H9 (cell line): ENCODE measurements at regions not wholly inside any gene's neighbourhood (a gene's known extent, or its start where the extent isn't known, plus 50 kb on each side); places are given as distances from the start of the nearest gene placed in this dataset.

ENCODE experiments used
- DNase-seq: peaks from one replicate; pipeline ENCODE4 v3.0.0-alpha.2; 2017
- H2AFZ ChIP-seq: one replicate; pipeline ENCODE4 v1.6.1; 2013; ENCODE audit warnings: mild to moderate bottlenecking, low read length, control low read depth, moderate library complexity
- H2AK5ac ChIP-seq: 2 replicates; pipeline ENCODE4 v1.6.1; 2013; ENCODE audit warnings: low read length, control low read depth, mixed read lengths; ENCODE audit not compliant: insufficient read length
- H2BK120ac ChIP-seq: one replicate; pipeline ENCODE4 v1.6.1; 2013; ENCODE audit warnings: low read depth, mild to moderate bottlenecking, low read length, control low read depth, inconsistent platforms; ENCODE audit not compliant: poor library complexity, severe bottlenecking
- H2BK12ac ChIP-seq: 2 replicates; pipeline ENCODE4 v1.6.1; 2013; ENCODE audit warnings: low read length, control low read depth, mixed read lengths, low read depth; ENCODE audit not compliant: insufficient read length
- H2BK15ac ChIP-seq: 2 replicates; pipeline ENCODE4 v1.6.1; 2013; ENCODE audit warnings: low read depth, low read length, control low read depth
- H2BK20ac ChIP-seq: one replicate; pipeline ENCODE4 v1.6.1; 2013; ENCODE audit warnings: low read depth, mild to moderate bottlenecking, low read length, control low read depth, inconsistent platforms; ENCODE audit not compliant: poor library complexity, severe bottlenecking
- H2BK5ac ChIP-seq: 2 replicates; pipeline ENCODE4 v1.6.1; 2013; ENCODE audit warnings: low read length, control low read depth, mixed read lengths; ENCODE audit not compliant: insufficient read length
- H3K14ac ChIP-seq: 2 replicates; pipeline ENCODE4 v1.6.1; 2013; ENCODE audit warnings: low read length, control low read depth; ENCODE audit not compliant: insufficient read depth
- H3K18ac ChIP-seq: 2 replicates; pipeline ENCODE4 v1.6.1; 2013; ENCODE audit warnings: low read depth, mild to moderate bottlenecking, mixed read lengths, low read length, control low read depth; ENCODE audit not compliant: insufficient read length
- H3K23ac ChIP-seq: 2 replicates; pipeline ENCODE4 v1.6.1; 2013; ENCODE audit warnings: low read length, control low read depth, mixed read lengths, low read depth; ENCODE audit not compliant: insufficient read length
- H3K23me2 ChIP-seq: 2 replicates; pipeline ENCODE4 v1.6.1; 2013; ENCODE audit warnings: low read depth, mild to moderate bottlenecking, mixed read lengths, low read length, control low read depth; ENCODE audit not compliant: insufficient read length, poor library complexity, severe bottlenecking
- H3K27ac ChIP-seq: 2 replicates; pipeline ENCODE4 v1.5.1; 2013; ENCODE audit warnings: low read length, control low read depth, mixed read lengths, low read depth; ENCODE audit not compliant: insufficient read length
- H3K27me3 ChIP-seq: 2 replicates; pipeline ENCODE4 v1.6.1; 2013; ENCODE audit warnings: low read length, control low read depth, inconsistent platforms; ENCODE audit not compliant: insufficient read depth
- H3K4ac ChIP-seq: 2 replicates; pipeline ENCODE4 v1.6.1; 2013; ENCODE audit warnings: low read depth, mild to moderate bottlenecking, control low read depth, inconsistent platforms, low read length, moderate library complexity
- H3K4me1 ChIP-seq: 2 replicates; pipeline ENCODE4 v1.6.1; 2013; ENCODE audit warnings: low read length, control low read depth, inconsistent platforms; ENCODE audit not compliant: insufficient read depth
- H3K4me2 ChIP-seq: 2 replicates; pipeline ENCODE4 v1.6.1; 2013; ENCODE audit warnings: low read length, control low read depth, mixed read lengths; ENCODE audit not compliant: insufficient read length, insufficient read depth
- H3K56ac ChIP-seq: 2 replicates; pipeline ENCODE4 v1.6.1; 2013; ENCODE audit warnings: low read depth, mild to moderate bottlenecking, mixed read lengths, low read length, control low read depth; ENCODE audit not compliant: insufficient read length
- H3K79me1 ChIP-seq: 2 replicates; pipeline ENCODE4 v1.6.1; 2013; ENCODE audit warnings: low read depth, mild to moderate bottlenecking, moderate library complexity, low read length, control low read depth, inconsistent platforms; ENCODE audit not compliant: insufficient read depth, poor library complexity, severe bottlenecking
- H3K79me2 ChIP-seq: 2 replicates; pipeline ENCODE4 v1.6.1; 2013; ENCODE audit warnings: low read length, control low read depth, inconsistent platforms; ENCODE audit not compliant: insufficient read depth
- H3K9ac ChIP-seq: 2 replicates; pipeline ENCODE4 v1.6.1; 2013; ENCODE audit warnings: low read length, control low read depth, mixed read lengths; ENCODE audit not compliant: insufficient read length; ENCODE audit errors: extremely low read depth
- H3K9me3 ChIP-seq: one replicate; pipeline ENCODE4 v1.6.1; 2013; ENCODE audit warnings: low read depth, low read length, inconsistent platforms; ENCODE audit not compliant: control insufficient read depth
- H3T11ph ChIP-seq: one replicate; pipeline ENCODE4 v1.6.1; 2013; ENCODE audit warnings: mild to moderate bottlenecking, low read length, control low read depth, inconsistent platforms
- H4K20me1 ChIP-seq: one replicate; pipeline ENCODE4 v1.6.1; 2013; ENCODE audit not compliant: control insufficient read depth, insufficient read length, insufficient read depth
- H4K5ac ChIP-seq: 2 replicates; pipeline ENCODE4 v1.6.1; 2013; ENCODE audit warnings: low read depth, mild to moderate bottlenecking, mixed read lengths, low read length, control low read depth; ENCODE audit not compliant: insufficient read length
- H4K8ac ChIP-seq: replicated peaks from 2 replicates; pipeline ENCODE4 v1.6.1; 2013; ENCODE audit warnings: low read length, control low read depth, mixed read lengths, low read depth; ENCODE audit not compliant: insufficient read length
- H4K91ac ChIP-seq: 2 replicates; pipeline ENCODE4 v1.6.1; 2013; ENCODE audit warnings: low read depth, mild to moderate bottlenecking, moderate library complexity, mixed read lengths, low read length, control low read depth; ENCODE audit not compliant: insufficient read length
- H3K27ac Mint-ChIP-seq, 3 experiments: 2 replicates in 2 of 3; 3 replicates in 1 of 3; pipeline ENCODE4 v1.8.0; 2020 to 2021; ENCODE audit warnings: mixed read lengths in 3 of 3, mild to moderate bottlenecking in 1 of 3, moderate library complexity in 1 of 3
- H3K27me3 Mint-ChIP-seq: 2 replicates; pipeline ENCODE4 v1.8.0; 2021; ENCODE audit warnings: low read depth, mild to moderate bottlenecking, moderate library complexity, mixed read lengths
- H3K36me3 Mint-ChIP-seq, 3 experiments: 2 replicates in 2 of 3; 3 replicates in 1 of 3; pipeline ENCODE4 v1.8.0; 2020 to 2021; ENCODE audit warnings: low read depth in 3 of 3, mixed read lengths in 3 of 3; ENCODE audit not compliant: insufficient read depth in 1 of 3
- H3K4me1 Mint-ChIP-seq, 2 experiments: 2 replicates each; pipeline ENCODE4 v1.8.0; 2020; ENCODE audit warnings: mixed read lengths in 2 of 2
- H3K4me3 Mint-ChIP-seq, 2 experiments: 2 replicates in 1 of 2; 3 replicates in 1 of 2; pipeline ENCODE4 v1.8.0; 2020 to 2021; ENCODE audit warnings: mild to moderate bottlenecking in 2 of 2, mixed read lengths in 2 of 2, moderate library complexity in 1 of 2
- H3K9me3 Mint-ChIP-seq, 2 experiments: 2 replicates in 1 of 2; 3 replicates in 1 of 2; pipeline ENCODE4 v1.8.0; 2020; ENCODE audit warnings: mild to moderate bottlenecking in 2 of 2, mixed read lengths in 2 of 2, moderate library complexity in 1 of 2
- CTCF ChIP-seq: fragments of 200-600 bp; sonication (generic); conservative IDR thresholded peaks from 3 replicates; pipeline ENCODE4 v1.8.0; 2021; ENCODE audit warnings: antibody characterized with exemption, mild to moderate bottlenecking
- WGBS: extraction: QIAGEN DNeasy Blood & Tissue Kit; methylation state at CpG from one replicate; pipeline ENCODE4 v1.1.7; 2013; ENCODE audit warnings: missing lambda C conversion rate, low lambda C conversion rate, mixed read lengths; ENCODE audit not compliant: insufficient read length; ENCODE audit errors: extremely low coverage; 5-methylcytosine and 5-hydroxymethylcytosine counted together

- Histone ChIP-seq H3K27ac (no peak overlapping the region), H2BK20ac (no peak overlapping the region), H3K9ac (no peak overlapping the region), H3T11ph (no peak overlapping the region), H3K4me2 (no peak overlapping the region), H3K9me3 (no peaks in the 10 kb centered on the region), H4K5ac (no peak overlapping the region), H3K27me3 (no peaks in the 10 kb centered on the region), H2BK120ac (no peak overlapping the region), H2AK5ac (no peak overlapping the region), H4K8ac (no peak overlapping the region), H2BK15ac (no peak overlapping the region), H3K79me2 (no peaks in the 10 kb centered on the region), H3K18ac (no peak overlapping the region), H4K20me1 (no peaks in the 10 kb centered on the region), H3K14ac (no peak overlapping the region), H3K4ac (no peak overlapping the region), H3K23ac (no peak overlapping the region), H2BK5ac (no peak overlapping the region), H3K56ac (no peak overlapping the region), H2AFZ (no peak overlapping the region), H4K91ac (no peak overlapping the region), H2BK12ac (no peak overlapping the region), H3K79me1 (no peaks in the 10 kb centered on the region), H3K23me2 (no peaks in the 10 kb centered on the region), H3K4me1 (no peaks in the 10 kb centered on the region)
- Mint-ChIP-seq H3K27me3 (peaks cover 1% of the 10 kb centered on the region; the same call in 1 of the 2 replicates), H3K9me3 (peaks cover 26 to 34% of the 10 kb centered on the region in 2 experiments), H3K36me3 (peaks cover 5 to 6% (median 5%) of the 10 kb centered on the region in 3 experiments; a peak in 5 of 7 replicates), H3K4me1 (no peaks in the 10 kb centered on the region), H3K4me3 (no peak overlapping the region), H3K27ac (no peak overlapping the region)
- DNase-seq, result no peak
- no peak for TF ChIP-seq CTCF
- no CpG with 5 or more reads among the region's 3 CpGs for WGBS
These were observed 729.3 kb upstream of the NOVA1 start for GRCh38 chr14:27327095-27327494.
